Uterus (tissue), 3 donors: ENCODE measurements at regions not wholly inside any gene's neighbourhood (a gene's known extent, or its start where the extent isn't known, plus 50 kb on each side); places are given as distances from the start of the nearest gene placed in this dataset.
"Not testable (repeated sequence)": the region's sequence is repeated elsewhere in the genome, so short reads cannot be mapped to it uniquely, and the experiment has no call there.

Source experiments
- DNase-seq, 2 donors: peaks; one replicate each; pipeline ENCODE4 v3.0.0-alpha.2; 2019 to 2020
- H3K27ac ChIP-seq, 2 donors: fragments of 200-600 bp; sonication (generic); 1 replicate in 1 of 2; 2 replicates in 1 of 2; pipeline ENCODE4 v1.5.1; 2016 to 2018
- H3K27me3 ChIP-seq, 2 donors: fragments of 200-600 bp; sonication (generic); one replicate each; pipeline ENCODE4 v1.5.1; 2018 to 2019; ENCODE audit warnings: control low read depth in 1 of 2
- H3K36me3 ChIP-seq, 2 donors: fragments of 200-600 bp; sonication (generic); one replicate each; pipeline ENCODE4 v1.5.1; 2019; ENCODE audit warnings: control low read depth in 1 of 2
- H3K4me1 ChIP-seq, 2 donors: fragments of 200-600 bp; sonication (generic); one replicate each; pipeline ENCODE4 v1.5.1; 2018 to 2019; ENCODE audit warnings: control low read depth in 1 of 2
- H3K4me3 ChIP-seq, 2 donors: fragments of 200-600 bp; sonication (generic); 1 replicate in 1 of 2; 2 replicates in 1 of 2; pipeline ENCODE4 v1.5.1; 2018 to 2019; ENCODE audit warnings: mild to moderate bottlenecking in 1 of 2
- H3K9me3 ChIP-seq, 2 donors: fragments of 200-600 bp; sonication (generic); one replicate each; pipeline ENCODE4 v1.5.1; 2019; ENCODE audit warnings: control low read depth in 1 of 2
- CTCF ChIP-seq, 4 experiments: fragments of 200-600 bp in 2 of 4; fragments of 450-650 bp in 2 of 4; sonication (generic) in 2 of 4; IDR thresholded peaks; one replicate each; pipeline ENCODE4 v1.5.1; 2016 to 2019; ENCODE audit warnings: antibody characterized with exemption in 4 of 4, mild to moderate bottlenecking in 2 of 4, moderate library complexity in 1 of 4
- POLR2A ChIP-seq, 2 donors: fragments of 450-650 bp; IDR thresholded peaks; one replicate each; pipeline ENCODE4 v1.6.1; 2016; ENCODE audit warnings: antibody characterized with exemption in 2 of 2, mild to moderate bottlenecking in 1 of 2, moderate library complexity in 1 of 2
- intact Hi-C: fragments of 100-400 bp; cut with DNase I; formaldehyde crosslinking; loops from one replicate; pipeline ENCODE4 v1.15.1; 2023; ENCODE audit warnings: low total_unique reads
- donor health status: DM: yes; HTN: yes; CAD: no.

GRCh38 chr1:19552291-19553010, 67.1 kb upstream of the CAPZB start:
- no peak overlapping the region for H3K4me3 ChIP-seq
- H3K4me1 ChIP-seq = no peaks in the 10 kb centered on the region
- TF ChIP-seq POLR2A (IDR thresholded peaks at IDR 0.05) (no peak), CTCF (IDR thresholded peaks at IDR 0.05) (no peak)
- H3K36me3 ChIP-seq = no peaks in the 10 kb centered on the region
- no peaks in the 10 kb centered on the region for H3K27me3 ChIP-seq
- intact Hi-C loops = no loop called here
- H3K9me3 ChIP-seq = no peaks in the 10 kb centered on the region
- no peak overlapping the region for H3K27ac ChIP-seq
- no peak for DNase-seq

GRCh38 chr1:19551837-19552236, 66.5 kb upstream of the CAPZB start:
- H3K9me3 ChIP-seq, H3K27me3 ChIP-seq, DNase-seq, H3K27ac ChIP-seq, H3K4me3 ChIP-seq, H3K36me3 ChIP-seq, H3K4me1 ChIP-seq, intact Hi-C loops: not testable (repeated sequence)

GRCh38 chr1:19550437-19550836, 65.1 kb upstream of the CAPZB start:
- DNase-seq, H3K27ac ChIP-seq, H3K36me3 ChIP-seq, H3K4me3 ChIP-seq, H3K9me3 ChIP-seq, H3K4me1 ChIP-seq, intact Hi-C loops, H3K27me3 ChIP-seq: not testable (repeated sequence)

- intact Hi-C loops = no loop called here
- H3K9me3 ChIP-seq = no peaks in the 10 kb centered on the region
- no peak overlapping the region for H3K4me3 ChIP-seq
- no peak overlapping the region for H3K27ac ChIP-seq
- H3K4me1 ChIP-seq = no peaks in the 10 kb centered on the region
- H3K36me3 ChIP-seq = no peaks in the 10 kb centered on the region
- no peaks in the 10 kb centered on the region for H3K27me3 ChIP-seq
- no peak for TF ChIP-seq POLR2A (IDR thresholded peaks at IDR 0.05)
- TF ChIP-seq CTCF (IDR thresholded peaks at IDR 0.05) = no peak
- DNase-seq = no peak
These were observed 62.5 kb upstream of the CAPZB start for GRCh38 chr1:19547814-19548213.

- Histone ChIP-seq H3K4me1 (no peaks in the 10 kb centered on the region), H3K9me3 (no peaks in the 10 kb centered on the region), H3K27me3 (no peaks in the 10 kb centered on the region), H3K27ac (no peak overlapping the region), H3K36me3 (no peaks in the 10 kb centered on the region), H3K4me3 (no peak overlapping the region)
- DNase-seq = no peak
- TF ChIP-seq CTCF (IDR thresholded peaks at IDR 0.05) = no peak
- intact Hi-C loops = no loop called here
These were observed 51.2 kb upstream of the CAPZB start for GRCh38 chr1:19536519-19536918.

- Histone ChIP-seq H3K4me3 (no peak overlapping the region), H3K27ac (no peak overlapping the region), H3K9me3 (no peaks in the 10 kb centered on the region), H3K4me1 (no peaks in the 10 kb centered on the region), H3K36me3 (no peaks in the 10 kb centered on the region), H3K27me3 (no peaks in the 10 kb centered on the region)
- TF ChIP-seq POLR2A (IDR thresholded peaks at IDR 0.05) (no peak), CTCF (IDR thresholded peaks at IDR 0.05) (no peak)
- intact Hi-C loops = no loop called here
- DNase-seq = no peak
These were observed 49.9 kb upstream of the CAPZB start for GRCh38 chr1:19535214-19535613.
